Epithelial cell of esophagus (primary cell): ENCODE measurements at regions not wholly inside any gene's neighbourhood (a gene's known extent, or its start where the extent isn't known, plus 50 kb on each side); places are given as distances from the start of the nearest gene placed in this dataset.

Experiments used
- DNase-seq: peaks from one replicate; pipeline ENCODE4 v3.0.0; 2010; ENCODE audit warnings: low read depth
- H3K4me3 ChIP-seq: 2 replicates; pipeline ENCODE4 v1.5.1; 2011; ENCODE audit warnings: mild to moderate bottlenecking, low read length, control low read depth
- TF ChIP-seq, protein P1 (sequence below): IDR thresholded peaks from 2 replicates; pipeline ENCODE4 v1.5.1; 2011; ENCODE audit warnings: low read depth, mild to moderate bottlenecking, low read length, control low read depth, inconsistent platforms; ENCODE audit not compliant: insufficient read depth; ENCODE audit errors: missing control alignments

DNA sequence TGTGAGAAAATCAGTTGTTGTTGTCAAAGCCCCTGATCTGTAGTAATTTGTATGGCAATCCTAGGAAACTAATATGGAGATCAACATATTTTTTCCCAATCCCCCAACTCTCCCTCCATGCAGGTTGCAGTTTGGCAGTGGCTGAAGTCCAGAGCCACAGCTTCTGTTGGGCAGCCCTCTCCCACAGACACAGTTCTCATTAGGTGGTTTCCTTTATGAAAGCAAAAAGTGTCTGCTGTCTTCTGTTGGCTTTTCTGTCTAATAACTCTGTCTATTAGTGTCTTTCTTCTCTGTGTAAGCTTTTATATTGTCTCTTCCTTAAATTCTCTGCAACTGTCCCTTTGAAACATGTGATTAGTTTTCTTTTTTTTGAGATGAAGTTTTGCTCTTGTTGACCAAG, 914.3 kb upstream of the NCAM2 start:
- DNase-seq: no peak
- TF ChIP-seq, protein P1, sequence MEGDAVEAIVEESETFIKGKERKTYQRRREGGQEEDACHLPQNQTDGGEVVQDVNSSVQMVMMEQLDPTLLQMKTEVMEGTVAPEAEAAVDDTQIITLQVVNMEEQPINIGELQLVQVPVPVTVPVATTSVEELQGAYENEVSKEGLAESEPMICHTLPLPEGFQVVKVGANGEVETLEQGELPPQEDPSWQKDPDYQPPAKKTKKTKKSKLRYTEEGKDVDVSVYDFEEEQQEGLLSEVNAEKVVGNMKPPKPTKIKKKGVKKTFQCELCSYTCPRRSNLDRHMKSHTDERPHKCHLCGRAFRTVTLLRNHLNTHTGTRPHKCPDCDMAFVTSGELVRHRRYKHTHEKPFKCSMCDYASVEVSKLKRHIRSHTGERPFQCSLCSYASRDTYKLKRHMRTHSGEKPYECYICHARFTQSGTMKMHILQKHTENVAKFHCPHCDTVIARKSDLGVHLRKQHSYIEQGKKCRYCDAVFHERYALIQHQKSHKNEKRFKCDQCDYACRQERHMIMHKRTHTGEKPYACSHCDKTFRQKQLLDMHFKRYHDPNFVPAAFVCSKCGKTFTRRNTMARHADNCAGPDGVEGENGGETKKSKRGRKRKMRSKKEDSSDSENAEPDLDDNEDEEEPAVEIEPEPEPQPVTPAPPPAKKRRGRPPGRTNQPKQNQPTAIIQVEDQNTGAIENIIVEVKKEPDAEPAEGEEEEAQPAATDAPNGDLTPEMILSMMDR: no peak
- no peak overlapping the region for H3K4me3 ChIP-seq

- no peak for DNase-seq
- TF ChIP-seq, protein P1: no peak
Observed at GRCh38 chr21:20086508-20086907, 911.7 kb upstream of the NCAM2 start.

DNA sequence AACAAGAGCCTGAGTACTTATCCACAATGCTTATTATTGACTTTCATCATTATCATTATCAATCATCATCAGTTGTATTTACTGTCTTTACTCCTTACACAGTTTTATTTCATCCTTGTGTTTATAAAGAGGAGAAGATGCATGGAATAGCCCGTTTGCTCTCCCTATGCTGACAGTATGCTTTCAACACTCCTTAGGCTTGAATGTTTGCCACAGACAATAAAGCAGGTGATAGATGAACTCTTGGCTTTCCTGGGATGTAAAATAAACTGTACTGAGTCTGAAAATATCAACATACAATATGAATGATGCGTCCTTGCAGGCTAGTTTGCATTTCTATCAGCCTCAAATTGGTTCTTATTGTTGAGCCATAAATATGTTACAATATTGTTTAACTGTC, 891.8 kb upstream of the NCAM2 start:
- TF ChIP-seq, protein P1: no peak
- H3K4me3 ChIP-seq: no peak overlapping the region
- DNase-seq: no peak

More at GRCh38 chr21:20086508-20086907, 911.7 kb upstream of the NCAM2 start:
- no peak overlapping the region for H3K4me3 ChIP-seq

DNA sequence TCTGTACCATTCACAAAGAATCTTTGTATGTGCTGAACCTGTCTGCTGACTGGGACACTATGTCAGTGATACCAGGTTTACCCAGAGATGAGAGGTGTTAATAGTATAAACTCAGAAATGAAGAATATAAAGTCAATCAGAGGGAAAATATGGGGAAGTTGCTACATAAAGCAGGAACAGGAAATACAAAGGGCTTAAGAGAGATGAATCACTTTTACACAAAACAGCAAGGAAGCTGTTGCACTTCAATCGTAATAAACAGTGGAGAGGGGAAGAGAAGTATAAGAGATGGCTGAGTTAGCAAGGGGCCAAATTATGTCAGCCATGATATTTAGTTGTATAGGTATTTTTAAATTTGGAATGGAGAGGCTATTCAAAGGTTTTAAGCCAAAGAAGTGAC, 890.2 kb upstream of the NCAM2 start:
- no peak for DNase-seq
- no peak overlapping the region for H3K4me3 ChIP-seq
- TF ChIP-seq, protein P1: no peak

DNA sequence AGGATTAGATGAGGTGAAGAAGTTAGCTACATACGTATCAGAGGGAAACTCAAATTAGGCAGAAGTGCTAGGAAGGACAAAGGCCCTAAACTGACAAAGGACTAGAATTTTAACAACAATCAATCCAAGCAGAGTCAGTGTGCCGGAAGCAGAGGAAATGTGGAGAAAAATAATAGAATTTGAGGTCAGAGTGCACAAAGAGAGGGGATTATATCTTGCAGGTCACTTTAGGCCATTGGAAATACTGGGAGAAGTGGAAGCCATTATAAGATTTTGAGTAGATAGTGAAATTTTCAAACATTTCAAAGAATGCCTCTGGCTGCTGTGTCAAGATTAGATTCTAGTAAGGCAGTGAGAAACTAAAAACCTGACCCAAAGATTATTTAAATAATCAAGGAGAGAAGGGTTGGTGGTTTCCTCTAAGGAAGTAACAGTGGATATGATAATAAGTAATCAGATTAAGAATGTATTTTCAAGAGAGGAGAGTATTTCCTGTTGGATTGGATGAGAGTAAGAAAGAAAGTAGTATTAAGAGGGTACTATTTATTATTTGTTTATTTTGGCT, 889.2 kb upstream of the NCAM2 start:
- H3K4me3 ChIP-seq: no peak overlapping the region
- TF ChIP-seq, protein P1: no peak
- no peak for DNase-seq

- no peak overlapping the region for H3K4me3 ChIP-seq
- TF ChIP-seq, protein P1: no peak
- no peak for DNase-seq
Observed at GRCh38 chr21:20110368-20110767, 887.8 kb upstream of the NCAM2 start.

GRCh38 chr21:20151741-20152140, 846.5 kb upstream of the NCAM2 start:
- TF ChIP-seq, protein P1: no peak
- DNase-seq: no peak

More at GRCh38 chr21:20151741-20152140, 846.5 kb upstream of the NCAM2 start:
- no peak overlapping the region for H3K4me3 ChIP-seq
